Transverse colon (tissue), 4 donors: ENCODE measurements at regions not wholly inside any gene's neighbourhood (a gene's known extent, or its start where the extent isn't known, plus 50 kb on each side); places are given as distances from the start of the nearest gene placed in this dataset.

Source experiments
- DNase-seq: peaks from one replicate; pipeline ENCODE4 v3.0.0-alpha.2; 2019
- H3K27ac ChIP-seq, 4 donors: fragments of 200-600 bp; sonication (generic); 2 replicates each; pipeline ENCODE4 v1.5.1; 2016 to 2018; ENCODE audit warnings: inconsistent platforms in 4 of 4
- H3K27me3 ChIP-seq: fragments of 200-600 bp; sonication (generic); 2 replicates; pipeline ENCODE4 v1.5.1; 2017; ENCODE audit warnings: inconsistent platforms
- H3K36me3 ChIP-seq, 4 donors: fragments of 200-600 bp; sonication (generic); 2 replicates each; pipeline ENCODE4 v1.5.1; 2017 to 2019; ENCODE audit warnings: inconsistent platforms in 4 of 4
- H3K4me1 ChIP-seq, 4 donors: fragments of 200-600 bp; sonication (generic); 2 replicates each; pipeline ENCODE4 v1.5.1; 2017 to 2020; ENCODE audit warnings: inconsistent platforms in 4 of 4
- H3K4me3 ChIP-seq, 4 donors: fragments of 200-600 bp; sonication (generic); 1 replicate in 1 of 4; 2 replicates in 3 of 4; pipeline versions ENCODE4 v1.5.1 to v1.6.1; 2017 to 2019; ENCODE audit warnings: inconsistent platforms in 4 of 4
- H3K9me3 ChIP-seq, 2 donors: fragments of 200-600 bp; sonication (generic); 2 replicates each; pipeline ENCODE4 v1.5.1; 2017 to 2019; ENCODE audit warnings: inconsistent platforms in 2 of 2
- CTCF ChIP-seq, 5 experiments: fragments of 200-600 bp in 3 of 5; fragments of 450-650 bp in 2 of 5; sonication (generic) in 3 of 5; IDR thresholded peaks; 1 replicate in 2 of 5; 2 replicates in 3 of 5; pipeline ENCODE4 v1.5.1; 2016 to 2017; ENCODE audit warnings: antibody characterized with exemption in 5 of 5, inconsistent platforms in 3 of 5, mild to moderate bottlenecking in 2 of 5, moderate library complexity in 1 of 5
- EP300 ChIP-seq: sonication (generic); formaldehyde crosslinking; IDR thresholded peaks from one replicate; pipeline ENCODE4 v1.6.1; 2017; ENCODE audit warnings: antibody characterized with exemption, low read depth
- POLR2A ChIP-seq: fragments of 450-650 bp; IDR thresholded peaks from one replicate; pipeline ENCODE4 v1.6.1; 2016; ENCODE audit warnings: antibody characterized with exemption, mild to moderate bottlenecking, moderate library complexity
- POLR2AphosphoS5 ChIP-seq, 3 donors: sonication (generic); formaldehyde crosslinking; IDR thresholded peaks; one replicate each; pipeline ENCODE4 v1.6.1; 2016; ENCODE audit warnings: antibody characterized with exemption in 3 of 3
- WGBS, 2 donors: methylation state at CpG; one replicate each; pipeline ENCODE4 v1.1.5; 2018; ENCODE audit warnings: low coverage in 1 of 2; 5-methylcytosine and 5-hydroxymethylcytosine counted together
- in situ Hi-C, 4 donors: fragments of 200-750 bp; cut with MboI; loops; one replicate each; pipeline versions ENCODE4 v1.15.0 to v1.15.1; 2017; ENCODE audit warnings: low sequenced_read_pairs in 3 of 4, low pct_ligation_motif_present in 1 of 4, low pct_unique_long_range_greater_than_20kb in 1 of 4
- intact Hi-C: fragments of 100-400 bp; cut with DNase I; formaldehyde crosslinking; loops from one replicate; pipeline ENCODE4 v1.15.1; 2023; ENCODE audit warnings: low total_unique reads

- Histone ChIP-seq H3K27me3 (no peaks in the 10 kb centered on the region), H3K27ac (no peak overlapping the region), H3K4me1 (no peaks in the 10 kb centered on the region), H3K9me3 (peaks cover 0 to 4% of the 10 kb centered on the region in 2 donors), H3K4me3 (no peak overlapping the region), H3K36me3 (no peaks in the 10 kb centered on the region)
- no peak for DNase-seq
- intact Hi-C loops (no loop called here), in situ Hi-C loops (no loop called here)
- 22 to 31% methylated on average over 1 of the region's 1 CpG for WGBS, 2 donors
- TF ChIP-seq POLR2A, result no peak
- no peak for TF ChIP-seq POLR2AphosphoS5 (IDR thresholded peaks at IDR 0.05)
- TF ChIP-seq EP300, result no peak
- no peak for TF ChIP-seq CTCF (IDR thresholded peaks at IDR 0.05)
Observed at GRCh38 chr2:12352889-12353288, 363.8 kb upstream of the TRIB2 start.

- H3K27me3 ChIP-seq, result no peaks in the 10 kb centered on the region
- no peaks in the 10 kb centered on the region for H3K36me3 ChIP-seq
- in situ Hi-C loops, result no loop called here
- H3K27ac ChIP-seq, result no peak overlapping the region
- TF ChIP-seq EP300 (no peak), POLR2A (no peak), POLR2AphosphoS5 (IDR thresholded peaks at IDR 0.05) (no peak), CTCF (IDR thresholded peaks at IDR 0.05) (no peak)
- intact Hi-C loops, result no loop called here
- DNase-seq, result no peak
- H3K4me1 ChIP-seq, result no peaks in the 10 kb centered on the region
- 77 to 83% methylated on average over 3 to 4 of the region's 4 CpGs for WGBS, 2 donors
- H3K9me3 ChIP-seq, result no peaks in the 10 kb centered on the region
- no peak overlapping the region for H3K4me3 ChIP-seq
Observed at GRCh38 chr2:12361506-12361905, 355.2 kb upstream of the TRIB2 start.

- intact Hi-C loops, result no loop called here
Observed at GRCh38 chr2:12363138-12363537, 353.6 kb upstream of the TRIB2 start.

GRCh38 chr2:12363569-12363968 is 353.2 kb upstream of the TRIB2 start:
- H3K9me3 ChIP-seq, result no peaks in the 10 kb centered on the region
- H3K4me3 ChIP-seq, result no peak overlapping the region
- no peak for TF ChIP-seq POLR2A
- TF ChIP-seq POLR2AphosphoS5 (IDR thresholded peaks at IDR 0.05), result no peak
- TF ChIP-seq CTCF (IDR thresholded peaks at IDR 0.05), result no peak
- no peak for TF ChIP-seq EP300
- in situ Hi-C loops, result no loop called here
- H3K27me3 ChIP-seq, result no peaks in the 10 kb centered on the region
- no peak for DNase-seq
- H3K4me1 ChIP-seq, result no peaks in the 10 kb centered on the region
- no peaks in the 10 kb centered on the region for H3K36me3 ChIP-seq
- 56 to 66% methylated on average over 1 of the region's 1 CpG for WGBS, 2 donors
- H3K27ac ChIP-seq, result no peak overlapping the region
- intact Hi-C loops, result no loop called here

More at GRCh38 chr2:12363138-12363537, 353.6 kb upstream of the TRIB2 start:
- Histone ChIP-seq H3K27ac (no peak overlapping the region), H3K9me3 (no peaks in the 10 kb centered on the region), H3K27me3 (no peaks in the 10 kb centered on the region), H3K4me1 (no peaks in the 10 kb centered on the region), H3K36me3 (no peaks in the 10 kb centered on the region), H3K4me3 (no peak overlapping the region)
- in situ Hi-C loops, result no loop called here
- TF ChIP-seq POLR2A (no peak), CTCF (IDR thresholded peaks at IDR 0.05) (no peak), POLR2AphosphoS5 (IDR thresholded peaks at IDR 0.05) (no peak), EP300 (no peak)
- DNase-seq, result no peak
- WGBS, 2 donors, result 89 to 93% methylated on average over 1 to 3 of the region's 3 CpGs
